Kidney (tissue), 13 donors: ENCODE measurements at regions not wholly inside any gene's neighbourhood (a gene's known extent, or its start where the extent isn't known, plus 50 kb on each side); places are given as distances from the start of the nearest gene placed in this dataset.

Experiments
- DNase-seq, 5 donors: peaks; one replicate each; pipeline ENCODE4 v3.0.0-alpha.2; 2013 to 2020
- FAIRE-seq: peaks from 2 replicates; lab custom pipeline; 2012; peaks lifted over from hg19 to GRCh38; lab: Jason Lieb, UNC
- H3K27ac ChIP-seq, 2 donors: one replicate each; pipeline ENCODE4 v1.7.0; 2013; ENCODE audit warnings: low read depth in 2 of 2, low read length in 2 of 2, inconsistent platforms in 1 of 2
- H3K27me3 ChIP-seq: one replicate; pipeline ENCODE4 v1.7.1; 2013; ENCODE audit warnings: low read length, inconsistent platforms; ENCODE audit not compliant: control insufficient read depth, insufficient read depth
- H3K36me3 ChIP-seq, 3 donors: one replicate each; pipeline versions ENCODE4 v1.7.0 to v1.7.1; 2013; ENCODE audit warnings: low read length in 3 of 3, control low read depth in 1 of 3, inconsistent platforms in 1 of 3; ENCODE audit not compliant: insufficient read depth in 3 of 3, control insufficient read depth in 2 of 3
- H3K4me1 ChIP-seq, 3 donors: one replicate each; pipeline versions ENCODE4 v1.7.0 to v1.7.1; 2013; ENCODE audit warnings: low read length in 3 of 3, inconsistent platforms in 1 of 3, low read depth in 1 of 3; ENCODE audit not compliant: control insufficient read depth in 2 of 3, insufficient read depth in 2 of 3
- H3K4me3 ChIP-seq, 3 donors: one replicate each; pipeline versions ENCODE4 v1.7.0 to v1.8.1; 2013; ENCODE audit warnings: low read length in 3 of 3, control low read depth in 1 of 3, inconsistent platforms in 1 of 3
- H3K9ac ChIP-seq, 3 donors: one replicate each; pipeline versions ENCODE4 v1.7.0 to v1.7.1; 2013; ENCODE audit warnings: low read length in 3 of 3, control low read depth in 1 of 3, inconsistent platforms in 1 of 3
- H3K9me3 ChIP-seq, 3 donors: one replicate each; pipeline versions ENCODE4 v1.7.0 to v1.7.1; 2013; ENCODE audit warnings: low read length in 3 of 3, control low read depth in 1 of 3, inconsistent platforms in 1 of 3; ENCODE audit not compliant: control insufficient read depth in 2 of 3, insufficient read depth in 1 of 3
- intact Hi-C: fragments of 100-400 bp; cut with DNase I; formaldehyde crosslinking; loops from one replicate; pipeline ENCODE4 v1.11.1; 2022
- TF ChIP-seq, protein P1 (sequence below): IDR thresholded peaks from 3 replicates; pipeline ENCODE4 v1.5.1; 2012; ENCODE audit warnings: mild to moderate bottlenecking, moderate library complexity, borderline replicate concordance; ENCODE audit not compliant: insufficient read depth; ENCODE audit errors: extremely low read depth
- donor health status: control.
- donor health status: control.
- donor health status: control.
- donor health status: control.
- donor health status: control.
- donor health status: DM: yes; HTN: yes; CAD: no.
- donor health status: Normal renal cell carcinoma (clear cell type).

GRCh38 chr5:124064956-124065355 is 553.0 kb downstream of the CSNK1G3 start:
- intact Hi-C loops: no loop called here
- no peak overlapping the region for H3K9ac ChIP-seq
- H3K27ac ChIP-seq: no peak overlapping the region
- no peak for FAIRE-seq
- no peaks in the 10 kb centered on the region for H3K27me3 ChIP-seq
- no peak overlapping the region for H3K4me3 ChIP-seq
- no peaks in the 10 kb centered on the region for H3K4me1 ChIP-seq
- no peaks in the 10 kb centered on the region for H3K36me3 ChIP-seq
- DNase-seq: no peak
- TF ChIP-seq, protein P1, sequence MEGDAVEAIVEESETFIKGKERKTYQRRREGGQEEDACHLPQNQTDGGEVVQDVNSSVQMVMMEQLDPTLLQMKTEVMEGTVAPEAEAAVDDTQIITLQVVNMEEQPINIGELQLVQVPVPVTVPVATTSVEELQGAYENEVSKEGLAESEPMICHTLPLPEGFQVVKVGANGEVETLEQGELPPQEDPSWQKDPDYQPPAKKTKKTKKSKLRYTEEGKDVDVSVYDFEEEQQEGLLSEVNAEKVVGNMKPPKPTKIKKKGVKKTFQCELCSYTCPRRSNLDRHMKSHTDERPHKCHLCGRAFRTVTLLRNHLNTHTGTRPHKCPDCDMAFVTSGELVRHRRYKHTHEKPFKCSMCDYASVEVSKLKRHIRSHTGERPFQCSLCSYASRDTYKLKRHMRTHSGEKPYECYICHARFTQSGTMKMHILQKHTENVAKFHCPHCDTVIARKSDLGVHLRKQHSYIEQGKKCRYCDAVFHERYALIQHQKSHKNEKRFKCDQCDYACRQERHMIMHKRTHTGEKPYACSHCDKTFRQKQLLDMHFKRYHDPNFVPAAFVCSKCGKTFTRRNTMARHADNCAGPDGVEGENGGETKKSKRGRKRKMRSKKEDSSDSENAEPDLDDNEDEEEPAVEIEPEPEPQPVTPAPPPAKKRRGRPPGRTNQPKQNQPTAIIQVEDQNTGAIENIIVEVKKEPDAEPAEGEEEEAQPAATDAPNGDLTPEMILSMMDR: no peak
- no peaks in the 10 kb centered on the region for H3K9me3 ChIP-seq

- Histone ChIP-seq H3K4me3 (no peak overlapping the region), H3K9ac (no peak overlapping the region), H3K4me1 (peaks cover 0 to 7% (median 0%) of the 10 kb centered on the region in 3 donors), H3K27me3 (no peaks in the 10 kb centered on the region), H3K9me3 (no peaks in the 10 kb centered on the region), H3K27ac (no peak overlapping the region), H3K36me3 (no peaks in the 10 kb centered on the region)
- TF ChIP-seq, protein P1: no peak
- DNase-seq (peak in 2 of 5 donors; percentile 24 to 66), FAIRE-seq (no peak)
- intact Hi-C loops: no loop called here
Observed at GRCh38 chr5:124061663-124062062, 549.7 kb downstream of the CSNK1G3 start.

- Histone ChIP-seq H3K27ac (no peak overlapping the region), H3K9ac (no peak overlapping the region), H3K27me3 (no peaks in the 10 kb centered on the region), H3K36me3 (no peaks in the 10 kb centered on the region), H3K9me3 (no peaks in the 10 kb centered on the region), H3K4me3 (no peak overlapping the region), H3K4me1 (peaks cover 0 to 7% (median 0%) of the 10 kb centered on the region in 3 donors)
- DNase-seq (no peak), FAIRE-seq (no peak)
- TF ChIP-seq, protein P1: no peak
- intact Hi-C loops: no loop called here
Observed at GRCh38 chr5:124061068-124061430, 549.1 kb downstream of the CSNK1G3 start.

DNA sequence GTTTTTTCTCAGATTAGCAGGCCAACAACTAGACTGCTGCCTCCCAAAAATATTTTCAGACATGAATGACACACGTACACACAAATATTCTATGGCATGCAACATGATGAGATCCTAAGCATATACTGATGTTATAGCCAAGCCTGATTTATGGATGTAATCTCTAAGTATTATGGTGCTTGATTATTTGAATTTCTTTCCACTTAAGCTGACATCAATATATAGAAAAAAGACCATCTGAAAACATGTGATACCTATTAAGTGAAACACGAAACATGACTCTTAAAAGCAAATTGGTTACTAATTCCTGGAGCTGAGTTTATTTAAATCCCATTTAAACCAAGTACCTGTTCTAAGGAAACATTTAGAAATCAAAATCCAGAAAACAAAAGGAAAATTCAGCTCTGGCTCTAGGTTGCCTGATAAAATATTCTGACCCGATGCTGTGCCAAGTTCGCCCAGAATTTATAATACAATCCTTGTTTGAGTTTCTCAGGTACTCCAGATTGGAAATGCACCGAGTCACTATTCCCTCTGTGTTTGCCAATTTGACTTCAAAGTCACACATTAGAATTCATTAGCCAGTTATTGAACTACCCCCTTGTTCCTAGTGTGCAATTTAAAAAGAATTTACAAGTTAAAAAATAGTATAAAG is 548.6 kb downstream of the CSNK1G3 start:
- TF ChIP-seq, protein P1: no peak
- DNase-seq (no peak), FAIRE-seq (no peak)
- intact Hi-C loops: no loop called here
- Histone ChIP-seq H3K27ac (no peak overlapping the region), H3K36me3 (no peaks in the 10 kb centered on the region), H3K4me1 (peaks cover 0 to 7% (median 0%) of the 10 kb centered on the region in 3 donors), H3K9me3 (no peaks in the 10 kb centered on the region), H3K9ac (no peak overlapping the region), H3K27me3 (no peaks in the 10 kb centered on the region), H3K4me3 (no peak overlapping the region)
